GM18951 (cell line): ENCODE measurements at regions not wholly inside any gene's neighbourhood (a gene's known extent, or its start where the extent isn't known, plus 50 kb on each side); places are given as distances from the start of the nearest gene placed in this dataset.

ENCODE experiments used
- POLR2A ChIP-seq: IDR thresholded peaks from 4 replicates; pipeline ENCODE4 v1.6.1; 2011; ENCODE audit warnings: mild to moderate bottlenecking; ENCODE audit not compliant: insufficient read length, insufficient read depth; ENCODE audit errors: extremely low read depth
- in situ Hi-C: fragments of 300-500 bp; cut with MboI; formaldehyde crosslinking; loops from one replicate; pipeline ENCODE4 v1.12.0; 2022; ENCODE audit warnings: low sequenced_read_pairs, mixed read lengths, inconsistent platforms; ENCODE audit not compliant: unreplicated experiment

DNA sequence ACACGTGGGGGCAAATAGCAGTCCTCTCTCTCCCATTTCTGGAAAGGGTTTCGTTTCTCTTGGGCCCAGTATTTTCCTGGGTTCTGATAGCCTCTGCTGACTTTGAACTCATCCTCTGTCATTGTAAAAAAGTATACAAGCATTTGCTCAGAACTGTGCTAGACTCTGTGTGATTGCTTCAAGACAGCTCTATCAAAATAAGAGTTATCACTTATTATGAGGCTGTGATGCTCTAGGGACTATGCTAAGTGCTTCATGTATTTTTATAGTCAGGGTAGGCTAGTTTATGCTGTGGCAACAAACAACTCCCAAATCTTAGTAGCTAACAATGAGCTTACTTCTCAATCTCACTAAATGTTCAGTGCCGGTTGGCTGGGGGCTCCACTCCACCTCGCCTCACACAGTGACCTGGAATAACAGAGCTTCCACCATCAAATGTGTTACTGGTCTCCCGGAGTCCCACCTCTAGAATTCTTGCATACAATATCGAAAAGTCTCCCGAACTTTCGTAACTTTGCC is 110.8 kb upstream of the CDC42EP3 start:
- in situ Hi-C loops: no loop called here

DNA sequence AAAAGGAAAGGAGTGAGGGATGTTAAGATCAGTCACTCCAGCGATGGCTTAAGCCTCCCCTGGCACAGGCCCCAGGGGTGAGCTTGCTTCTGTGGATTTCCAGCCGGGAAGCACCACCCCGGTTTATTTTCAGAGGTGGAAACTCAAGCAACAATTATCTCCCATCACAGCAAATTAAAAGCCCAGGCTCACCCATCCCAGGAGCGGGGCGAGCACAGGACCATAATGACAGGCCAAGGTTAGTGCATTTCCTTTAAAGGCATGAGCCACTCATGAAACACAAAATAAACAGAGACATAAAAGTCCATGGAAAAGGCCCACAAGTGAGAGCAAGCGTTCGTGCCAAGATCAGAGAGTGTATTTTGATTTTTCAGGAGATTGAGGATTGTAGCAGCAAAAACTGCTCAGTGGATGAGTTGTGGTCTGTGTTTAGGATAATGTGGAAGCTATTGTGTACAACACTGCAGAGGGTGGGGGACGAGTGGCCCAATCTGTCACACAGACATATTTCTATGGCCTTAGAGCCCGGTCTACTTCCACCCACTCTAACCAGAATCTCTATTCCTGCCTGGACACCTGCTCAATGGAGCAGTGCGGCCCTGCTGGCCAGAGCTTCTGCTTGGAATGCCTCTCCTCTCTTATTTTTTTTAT is 111.4 kb upstream of the CDC42EP3 start:
- TF ChIP-seq POLR2A: no peak
- in situ Hi-C loops: no loop called here

More for the DNA sequence above, 110.8 kb upstream of the CDC42EP3 start:
- no peak for TF ChIP-seq POLR2A

DNA sequence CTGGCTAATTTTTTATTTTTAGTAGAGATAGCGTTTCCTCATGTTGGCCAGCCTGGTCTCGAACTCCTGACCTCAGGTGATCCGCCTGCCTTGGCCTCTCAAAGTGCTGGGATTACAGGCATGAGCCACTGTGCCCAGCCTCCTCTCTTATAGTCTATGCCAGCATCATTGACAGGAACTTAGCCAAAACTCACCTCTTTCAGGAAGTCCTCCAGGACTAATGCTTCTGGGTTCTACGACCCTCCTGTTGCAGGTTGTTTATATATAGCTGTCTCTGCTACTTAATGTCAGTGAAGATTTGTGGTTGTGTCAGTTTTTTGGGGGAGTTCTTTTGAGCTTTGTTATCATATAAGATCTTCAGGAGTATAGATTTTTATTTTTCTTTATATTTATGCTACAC is 112.1 kb upstream of the CDC42EP3 start:
- no peak for TF ChIP-seq POLR2A
- in situ Hi-C loops: no loop called here

DNA sequence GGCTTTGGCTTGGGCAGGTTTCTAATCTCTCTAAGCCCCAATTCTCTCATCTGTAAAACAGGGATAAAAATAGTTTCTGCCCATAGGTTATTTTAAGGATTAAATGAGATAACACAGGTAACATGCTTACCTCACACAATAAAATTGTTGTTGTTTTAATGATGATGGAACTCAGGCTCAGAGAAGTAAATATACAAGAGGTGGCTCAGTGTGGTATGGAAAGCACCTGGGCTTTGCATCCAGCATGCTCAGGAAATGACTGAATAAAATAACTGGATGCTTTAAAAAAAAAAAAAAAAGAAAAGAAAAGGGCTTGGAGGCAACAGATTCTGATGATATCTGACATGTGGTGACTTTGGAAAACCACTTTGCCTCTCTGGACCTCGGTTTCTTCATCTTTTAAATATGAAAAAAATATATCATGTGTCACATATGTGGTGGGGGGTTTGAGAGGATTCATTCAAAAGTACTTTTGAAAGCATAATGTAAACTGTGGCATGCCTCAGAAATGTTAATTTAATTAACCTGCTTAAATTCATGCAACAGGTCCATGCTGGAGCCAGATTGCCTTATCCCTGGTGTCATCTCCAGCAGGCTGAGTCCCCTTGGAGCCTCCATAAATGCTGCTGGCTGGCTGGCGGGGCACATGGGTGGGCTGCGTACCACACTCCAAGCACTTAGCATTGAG is 112.8 kb upstream of the CDC42EP3 start:
- in situ Hi-C loops: no loop called here

DNA sequence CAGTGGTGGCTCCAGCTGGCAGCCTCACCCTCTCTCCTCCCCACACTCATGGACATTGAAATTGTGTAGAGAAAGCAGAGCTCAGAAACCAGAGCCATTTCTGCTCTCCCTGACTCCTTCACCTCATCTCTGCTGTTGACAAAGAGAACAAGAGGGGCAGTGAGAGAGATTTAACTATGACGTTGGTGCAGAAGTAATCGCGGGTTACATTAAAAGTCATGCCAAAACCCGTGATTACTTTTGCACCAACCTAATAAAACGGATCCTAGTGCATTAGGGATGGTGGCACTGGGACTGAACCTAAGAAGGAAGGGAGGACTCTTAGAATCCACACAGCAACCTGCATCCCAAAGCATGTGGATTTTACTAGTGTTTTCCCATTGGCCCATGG is 113.3 kb upstream of the CDC42EP3 start:
- in situ Hi-C loops: no loop called here
- no peak for TF ChIP-seq POLR2A

More for the DNA sequence above, 112.8 kb upstream of the CDC42EP3 start:
- no peak for TF ChIP-seq POLR2A

DNA sequence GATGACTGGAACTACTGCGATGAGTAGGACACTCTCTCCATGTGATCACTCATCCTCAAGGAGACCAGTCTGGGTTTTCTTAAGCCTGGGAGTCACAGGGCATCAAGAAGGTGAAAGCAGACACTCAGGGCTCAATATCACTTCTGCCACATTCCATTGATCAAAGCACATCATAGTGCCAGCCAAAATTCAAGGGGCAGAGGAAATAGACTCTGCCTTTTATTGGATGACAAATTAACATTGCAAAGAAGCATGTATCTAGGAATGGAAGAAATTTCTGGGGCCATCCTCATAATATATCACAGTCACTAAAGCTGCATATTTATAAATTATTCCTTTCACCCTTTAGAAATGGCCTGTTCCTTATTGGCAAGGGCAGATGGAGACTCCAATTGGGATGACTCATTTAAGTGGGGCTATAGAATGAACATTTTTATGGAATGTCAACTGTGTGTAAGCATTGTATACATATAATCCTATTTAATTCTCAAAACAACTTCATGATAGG is 114.8 kb upstream of the CDC42EP3 start:
- no peak for TF ChIP-seq POLR2A
- in situ Hi-C loops: no loop called here

DNA sequence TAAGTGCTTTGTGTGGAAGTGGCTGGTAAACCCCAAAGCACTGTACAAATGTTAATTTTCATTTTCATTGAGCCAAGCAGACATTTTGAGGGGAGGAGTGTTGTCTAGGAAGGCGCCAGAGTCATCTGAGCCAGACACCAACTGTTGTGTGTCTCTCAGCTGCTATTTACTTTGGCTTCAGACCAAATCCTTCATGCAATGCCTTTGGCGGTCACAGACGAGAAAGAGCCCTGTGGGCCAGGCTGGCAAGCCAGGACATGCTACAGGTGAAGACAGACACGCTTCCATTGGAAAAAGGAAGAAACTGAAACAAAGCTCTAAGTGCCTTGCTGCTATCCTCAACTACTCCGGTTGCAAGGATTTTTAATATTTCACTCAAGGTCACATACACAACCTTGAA is 115.4 kb upstream of the CDC42EP3 start:
- TF ChIP-seq POLR2A: no peak
- in situ Hi-C loops: no loop called here

DNA sequence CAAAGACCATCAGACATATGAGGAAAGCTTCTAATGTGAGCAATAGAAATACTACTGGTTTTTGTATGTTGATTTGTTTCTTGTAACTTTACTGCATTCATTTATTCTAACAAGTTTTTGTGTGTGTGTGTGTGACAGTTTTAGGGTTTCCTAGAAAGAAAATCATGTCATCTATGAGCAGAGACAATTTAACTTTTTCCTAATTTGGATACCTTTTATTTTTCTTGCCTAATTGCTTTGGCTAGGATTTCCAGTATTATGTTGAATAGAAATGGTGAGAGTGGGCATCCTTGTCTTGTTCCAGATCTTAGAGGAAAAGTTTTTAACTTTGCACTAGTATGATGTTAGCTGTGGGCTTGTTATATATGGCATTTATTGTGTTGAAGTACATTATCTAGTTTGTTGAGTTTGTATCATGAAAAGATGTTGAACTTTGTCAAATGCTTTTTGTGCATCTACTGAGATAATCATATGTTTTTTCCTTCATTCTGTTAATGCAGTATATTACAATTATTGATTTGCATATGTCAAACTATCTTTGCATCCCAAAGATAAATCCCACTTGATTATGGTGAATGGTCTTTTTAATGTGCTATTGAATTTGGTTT is 117.3 kb upstream of the CDC42EP3 start:
- in situ Hi-C loops: no loop called here
- TF ChIP-seq POLR2A: no peak

DNA sequence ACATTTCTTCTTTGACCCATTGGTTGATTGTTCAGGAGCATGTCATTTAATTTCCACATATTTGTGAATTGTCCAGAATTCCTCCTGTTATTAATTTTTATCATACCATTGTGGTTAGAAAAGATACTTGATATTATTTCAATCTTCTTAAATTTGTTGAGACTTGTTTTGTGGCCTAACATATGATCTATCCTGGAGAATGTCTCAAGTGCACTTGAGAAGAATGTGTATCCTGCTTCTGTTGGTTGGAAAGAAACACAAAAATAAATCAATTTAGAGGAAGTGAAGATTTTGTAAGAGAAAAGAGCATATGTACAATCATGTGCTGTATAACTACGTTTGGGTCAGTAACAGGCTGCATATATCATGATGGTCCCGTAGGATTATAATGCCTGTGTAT is 118.6 kb upstream of the CDC42EP3 start:
- in situ Hi-C loops: no loop called here
- no peak for TF ChIP-seq POLR2A

DNA sequence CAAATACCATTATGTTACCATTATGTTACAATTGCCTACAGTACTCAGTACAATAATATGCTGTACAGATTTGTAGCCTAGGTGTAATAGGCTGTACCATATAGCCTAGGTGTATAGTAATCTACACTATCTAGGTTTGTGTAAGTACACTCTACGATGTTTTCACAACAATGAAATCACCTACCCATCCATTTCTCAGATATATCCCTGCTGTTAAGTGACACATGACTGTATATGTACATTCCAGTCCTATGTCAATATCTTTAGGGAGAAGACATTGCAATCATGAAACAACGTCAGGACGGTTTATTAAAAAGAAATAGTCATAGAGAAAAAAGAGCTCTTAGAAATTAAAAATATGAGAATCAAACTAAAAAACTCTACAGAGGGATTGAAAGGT is 119.0 kb upstream of the CDC42EP3 start:
- in situ Hi-C loops: no loop called here
- no peak for TF ChIP-seq POLR2A

DNA sequence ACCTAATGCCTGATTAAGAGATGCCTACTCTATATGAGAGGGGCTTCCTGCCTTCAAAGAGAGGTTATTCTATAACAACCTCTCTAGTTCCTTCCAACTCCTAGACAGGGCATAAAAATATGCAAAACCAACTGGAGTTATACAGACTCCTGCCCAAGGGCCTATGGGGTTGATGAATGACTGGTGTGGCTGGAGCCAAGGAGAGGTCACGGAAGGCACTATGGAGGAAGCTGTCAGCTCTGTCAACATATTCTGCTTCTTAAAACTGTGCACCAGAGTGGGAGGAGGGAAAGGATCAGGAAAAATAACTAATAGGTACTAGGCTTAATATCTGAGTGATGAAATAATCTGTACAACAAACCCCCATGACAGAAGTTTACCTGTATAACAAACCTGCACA is 120.9 kb upstream of the CDC42EP3 start:
- in situ Hi-C loops: no loop called here

DNA sequence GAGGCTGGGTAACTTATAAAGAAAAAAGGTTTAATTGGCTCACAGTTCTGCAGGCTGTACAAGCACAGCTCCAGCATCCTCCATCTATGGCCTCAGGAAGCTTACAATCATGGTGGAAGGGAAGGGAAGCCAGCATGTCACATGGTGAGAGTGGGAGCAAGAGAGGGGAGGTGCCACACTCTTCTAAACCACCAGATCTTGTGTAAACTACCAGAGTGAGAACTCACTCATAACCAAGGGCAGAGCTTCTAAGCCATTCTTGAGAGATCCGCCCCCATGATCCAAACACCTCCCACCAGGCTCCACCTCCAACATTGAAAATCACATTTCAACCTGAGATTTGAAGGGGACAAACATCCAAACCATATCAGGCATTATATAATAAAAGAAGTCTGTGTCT is 121.6 kb upstream of the CDC42EP3 start:
- TF ChIP-seq POLR2A: no peak
- in situ Hi-C loops: no loop called here

More for the DNA sequence above, 120.9 kb upstream of the CDC42EP3 start:
- TF ChIP-seq POLR2A: no peak

DNA sequence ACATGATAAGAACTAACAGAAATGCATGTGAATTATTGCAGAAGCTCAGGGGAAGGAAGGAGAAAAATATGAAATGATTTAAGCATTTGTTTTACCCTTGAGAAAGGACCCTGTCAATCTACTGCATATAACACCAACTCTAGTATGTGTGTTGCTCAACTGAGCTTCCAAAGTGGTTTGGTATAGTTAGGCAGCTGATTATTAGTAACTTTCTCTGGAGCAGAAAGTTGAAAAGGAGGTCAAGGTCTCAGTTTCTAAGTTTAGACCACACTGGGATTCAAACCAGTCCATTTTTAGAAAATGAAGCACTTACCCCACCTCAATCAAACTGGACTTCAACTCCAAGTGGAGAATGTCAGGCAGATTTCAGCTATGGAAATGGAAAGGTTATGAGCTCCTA is 123.3 kb upstream of the CDC42EP3 start:
- TF ChIP-seq POLR2A: no peak
- in situ Hi-C loops: no loop called here
